ENCODE measurements at regions not wholly inside any gene's neighbourhood (a gene's known extent, or its start where the extent isn't known, plus 50 kb on each side); places are given as distances from the start of the nearest gene placed in this dataset.

DNA sequence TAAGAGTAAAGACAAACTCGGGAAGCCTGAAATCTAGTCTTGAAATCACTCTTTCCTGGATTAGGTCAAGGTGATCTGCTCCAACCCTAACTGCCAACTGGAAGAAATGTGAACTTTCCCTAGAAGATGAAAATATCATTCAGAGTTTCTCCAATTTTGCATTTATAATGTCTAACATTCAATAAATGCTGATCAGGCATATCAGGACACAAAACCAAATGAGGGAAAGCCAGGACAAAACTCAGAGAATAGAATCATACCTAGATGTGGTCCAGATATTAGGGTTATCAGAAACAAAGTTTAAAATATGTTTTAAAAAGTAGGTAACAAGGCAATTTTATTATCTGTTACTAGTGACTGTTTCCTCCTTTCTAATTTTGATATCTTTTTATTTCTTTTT is 335.5 kb upstream of the MAP3K7 start:
- H3K27ac ChIP-seq = no peak overlapping the region
- no peak overlapping the region for H3K4me3 ChIP-seq
- no peaks in the 10 kb centered on the region for H3K9me3 ChIP-seq
- no peaks in the 10 kb centered on the region for H3K27me3 ChIP-seq
- intact Hi-C loops (cut with DNase I) = no loop called here
- DNase-seq (ENCODE audit: extremely low spot score in 2 of 2) = no peak
- TF ChIP-seq, protein P1, sequence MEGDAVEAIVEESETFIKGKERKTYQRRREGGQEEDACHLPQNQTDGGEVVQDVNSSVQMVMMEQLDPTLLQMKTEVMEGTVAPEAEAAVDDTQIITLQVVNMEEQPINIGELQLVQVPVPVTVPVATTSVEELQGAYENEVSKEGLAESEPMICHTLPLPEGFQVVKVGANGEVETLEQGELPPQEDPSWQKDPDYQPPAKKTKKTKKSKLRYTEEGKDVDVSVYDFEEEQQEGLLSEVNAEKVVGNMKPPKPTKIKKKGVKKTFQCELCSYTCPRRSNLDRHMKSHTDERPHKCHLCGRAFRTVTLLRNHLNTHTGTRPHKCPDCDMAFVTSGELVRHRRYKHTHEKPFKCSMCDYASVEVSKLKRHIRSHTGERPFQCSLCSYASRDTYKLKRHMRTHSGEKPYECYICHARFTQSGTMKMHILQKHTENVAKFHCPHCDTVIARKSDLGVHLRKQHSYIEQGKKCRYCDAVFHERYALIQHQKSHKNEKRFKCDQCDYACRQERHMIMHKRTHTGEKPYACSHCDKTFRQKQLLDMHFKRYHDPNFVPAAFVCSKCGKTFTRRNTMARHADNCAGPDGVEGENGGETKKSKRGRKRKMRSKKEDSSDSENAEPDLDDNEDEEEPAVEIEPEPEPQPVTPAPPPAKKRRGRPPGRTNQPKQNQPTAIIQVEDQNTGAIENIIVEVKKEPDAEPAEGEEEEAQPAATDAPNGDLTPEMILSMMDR (IDR thresholded peaks at IDR 0.05) = no peak
- no peak for TF ChIP-seq POLR2A (IDR thresholded peaks at IDR 0.05)
- TF ChIP-seq POLR2AphosphoS5 (IDR thresholded peaks at IDR 0.05; ENCODE audit: insufficient read depth in 1 of 2, low read depth in 1 of 2) = no peak
- H3K36me3 ChIP-seq = no peaks in the 10 kb centered on the region
- no peaks in the 10 kb centered on the region for H3K4me1 ChIP-seq

DNA sequence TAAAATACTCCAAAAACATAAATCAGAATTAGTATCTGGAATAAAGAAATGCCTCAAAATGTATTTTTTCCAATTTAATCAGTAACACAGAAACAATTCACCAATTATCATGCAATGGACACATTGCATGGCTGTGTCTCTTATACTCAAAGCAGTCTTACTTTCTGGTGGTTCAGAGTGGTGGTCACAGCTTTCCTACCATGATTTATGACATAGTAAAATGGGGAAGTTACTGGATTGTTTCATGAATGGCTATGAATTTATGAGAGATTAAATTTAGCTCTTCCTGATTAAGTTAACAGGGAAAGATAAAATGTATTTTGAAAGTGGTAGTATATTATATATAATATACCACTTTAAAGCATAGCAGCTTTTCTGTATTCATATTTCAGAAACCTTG is 331.5 kb upstream of the MAP3K7 start:
- H3K4me1 ChIP-seq = no peaks in the 10 kb centered on the region
- H3K27ac ChIP-seq = no peak overlapping the region
- no peak overlapping the region for H3K4me3 ChIP-seq
- no peaks in the 10 kb centered on the region for H3K9me3 ChIP-seq
- H3K27me3 ChIP-seq = no peaks in the 10 kb centered on the region
- DNase-seq (ENCODE audit: extremely low spot score in 2 of 2) = no peak
- intact Hi-C loops (cut with DNase I) = no loop called here
- H3K36me3 ChIP-seq = no peaks in the 10 kb centered on the region
- TF ChIP-seq, protein P1 (IDR thresholded peaks at IDR 0.05) = no peak
- no peak for TF ChIP-seq POLR2A (IDR thresholded peaks at IDR 0.05)
- TF ChIP-seq POLR2AphosphoS5 (IDR thresholded peaks at IDR 0.05; ENCODE audit: insufficient read depth in 1 of 2, low read depth in 1 of 2) = no peak

DNA sequence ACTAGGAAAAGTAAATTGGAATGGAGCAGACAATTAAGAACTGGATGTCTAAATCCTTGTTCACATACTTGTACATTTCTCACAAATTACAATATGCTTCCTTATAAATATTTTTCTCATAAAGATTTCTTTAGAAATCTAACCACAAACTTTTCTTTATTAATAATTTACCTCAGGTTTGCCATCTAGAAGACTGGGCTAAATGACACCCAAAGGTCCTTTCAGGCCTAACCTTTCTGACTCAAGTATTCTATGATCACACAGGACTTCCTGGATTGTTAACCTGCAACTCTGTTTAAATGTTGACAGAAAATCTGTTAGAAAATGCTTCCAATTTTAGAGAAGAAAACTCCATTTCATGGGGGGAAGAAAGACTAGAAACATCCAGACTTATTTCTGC is 330.5 kb upstream of the MAP3K7 start:
- H3K27ac ChIP-seq = no peak overlapping the region
- no peaks in the 10 kb centered on the region for H3K27me3 ChIP-seq
- TF ChIP-seq POLR2A (IDR thresholded peaks at IDR 0.05) (no peak), POLR2AphosphoS5 (IDR thresholded peaks at IDR 0.05; ENCODE audit: insufficient read depth in 1 of 2, low read depth in 1 of 2) (no peak)
- TF ChIP-seq, protein P1 (IDR thresholded peaks at IDR 0.05) = no peak
- intact Hi-C loops (cut with DNase I) = no loop called here
- no peaks in the 10 kb centered on the region for H3K4me1 ChIP-seq
- H3K4me3 ChIP-seq = no peak overlapping the region
- H3K9me3 ChIP-seq = no peaks in the 10 kb centered on the region
- DNase-seq (ENCODE audit: extremely low spot score in 2 of 2) = no peak
- no peaks in the 10 kb centered on the region for H3K36me3 ChIP-seq

DNA sequence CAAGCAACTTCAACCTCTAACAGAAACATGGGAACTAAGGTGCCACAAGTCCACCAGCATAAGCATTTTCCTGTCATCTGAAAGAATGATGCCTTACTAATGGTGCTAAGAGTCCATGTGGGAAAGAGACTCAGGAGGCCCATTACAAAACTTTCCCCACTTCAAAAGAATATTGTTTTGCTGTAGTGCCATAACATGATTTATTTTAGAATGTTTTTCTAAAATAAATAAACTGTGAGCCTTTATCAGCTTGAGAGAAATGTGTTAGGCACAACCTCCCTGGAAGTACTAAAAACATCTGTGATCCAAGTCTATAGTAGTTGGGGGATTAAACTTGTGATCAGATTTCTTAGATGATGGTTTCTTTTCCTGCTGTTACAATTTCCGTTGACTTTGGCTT is 330.1 kb upstream of the MAP3K7 start:
- Histone ChIP-seq H3K9me3 (no peaks in the 10 kb centered on the region), H3K27ac (no peak overlapping the region), H3K27me3 (no peaks in the 10 kb centered on the region), H3K4me1 (no peaks in the 10 kb centered on the region), H3K4me3 (no peak overlapping the region), H3K36me3 (no peaks in the 10 kb centered on the region)
- DNase-seq (ENCODE audit: extremely low spot score in 2 of 2) = no peak
- TF ChIP-seq POLR2A (IDR thresholded peaks at IDR 0.05) = no peak
- intact Hi-C loops (cut with DNase I) = no loop called here

DNA sequence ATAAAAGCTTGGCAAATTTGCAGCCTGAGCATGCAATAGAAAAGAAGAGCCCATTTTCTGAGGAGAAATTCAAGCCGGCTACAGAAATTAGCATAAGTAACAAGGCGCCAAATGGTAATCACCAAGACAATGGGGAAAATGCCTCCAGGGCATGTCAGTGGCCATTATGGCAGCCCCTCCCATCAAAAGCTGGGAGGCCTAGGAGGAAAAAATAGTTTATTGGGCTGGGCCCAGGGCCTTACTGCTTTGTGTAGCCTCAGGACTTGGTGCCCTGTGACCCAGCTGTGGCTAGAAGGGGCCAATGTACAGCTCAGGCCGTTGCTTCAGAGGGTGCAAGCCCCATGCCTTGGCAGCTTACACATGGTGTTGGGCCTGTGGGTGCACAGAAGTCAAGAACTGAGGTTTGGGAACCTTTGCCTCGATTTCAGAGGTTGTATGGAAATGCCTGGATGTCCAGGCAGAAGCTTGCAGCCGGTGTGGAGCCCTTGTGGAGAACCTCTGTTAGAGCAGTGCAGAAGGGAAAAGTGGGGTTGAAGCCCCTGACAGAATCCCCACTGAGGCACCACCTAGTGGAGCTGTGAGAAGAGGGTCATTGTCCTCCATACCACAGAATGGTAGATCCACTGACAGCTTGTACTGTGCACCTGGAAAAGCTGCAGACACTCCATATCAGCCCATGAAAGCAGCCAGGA is 328.5 kb upstream of the MAP3K7 start:
- intact Hi-C loops (cut with DNase I) = no loop called here
- Histone ChIP-seq H3K4me1 (no peaks in the 10 kb centered on the region), H3K4me3 (no peak overlapping the region)

More for the DNA sequence above, 328.5 kb upstream of the MAP3K7 start:
- TF ChIP-seq POLR2AphosphoS5 (IDR thresholded peaks at IDR 0.05; ENCODE audit: insufficient read depth in 1 of 2, low read depth in 1 of 2) = no peak
- TF ChIP-seq, protein P1 (IDR thresholded peaks at IDR 0.05) = no peak
- TF ChIP-seq POLR2A (IDR thresholded peaks at IDR 0.05) = no peak
- no peak overlapping the region for H3K27ac ChIP-seq
- no peaks in the 10 kb centered on the region for H3K9me3 ChIP-seq
- no peaks in the 10 kb centered on the region for H3K27me3 ChIP-seq
- no peaks in the 10 kb centered on the region for H3K36me3 ChIP-seq
- DNase-seq (ENCODE audit: extremely low spot score in 2 of 2) = no peak
